ENCODE measurements at regions not wholly inside any gene's neighbourhood (a gene's known extent, or its start where the extent isn't known, plus 50 kb on each side); places are given as distances from the start of the nearest gene placed in this dataset.

GRCh38 chr11:116109228-116109627 is 605.0 kb upstream of the CADM1 start:
- H3K27ac ChIP-seq, result no peak overlapping the region
- no peak for TF ChIP-seq ZFX (IDR thresholded peaks at IDR 0.05; ENCODE audit: borderline replicate concordance)
- TF ChIP-seq CTCF (IDR thresholded peaks at IDR 0.05), result no peak

GRCh38 chr11:116108161-116108560 is 603.9 kb upstream of the CADM1 start:
- no peak overlapping the region for H3K27ac ChIP-seq
- TF ChIP-seq CTCF (IDR thresholded peaks at IDR 0.05) (no peak), ZFX (IDR thresholded peaks at IDR 0.05; ENCODE audit: borderline replicate concordance) (no peak)

- TF ChIP-seq ZFX (IDR thresholded peaks at IDR 0.05; ENCODE audit: borderline replicate concordance), result no peak
- TF ChIP-seq CTCF (IDR thresholded peaks at IDR 0.05), result no peak
- no peak overlapping the region for H3K27ac ChIP-seq
These were observed 603.0 kb upstream of the CADM1 start for GRCh38 chr11:116107229-116107628.

GRCh38 chr11:116104498-116105174 is 600.4 kb upstream of the CADM1 start:
- TF ChIP-seq ZFX (IDR thresholded peaks at IDR 0.05; ENCODE audit: borderline replicate concordance), result no peak
- no peak for TF ChIP-seq CTCF (IDR thresholded peaks at IDR 0.05)
- no peak overlapping the region for H3K27ac ChIP-seq

- no peak overlapping the region for H3K27ac ChIP-seq
- no peak for TF ChIP-seq ZFX (IDR thresholded peaks at IDR 0.05; ENCODE audit: borderline replicate concordance)
- no peak for TF ChIP-seq CTCF (IDR thresholded peaks at IDR 0.05)
These were observed 597.7 kb upstream of the CADM1 start for GRCh38 chr11:116101902-116102301.

GRCh38 chr11:116100016-116100415 is 595.8 kb upstream of the CADM1 start:
- TF ChIP-seq CTCF (IDR thresholded peaks at IDR 0.05), result no peak
- no peak for TF ChIP-seq ZFX (IDR thresholded peaks at IDR 0.05; ENCODE audit: borderline replicate concordance)
- no peak overlapping the region for H3K27ac ChIP-seq

- no peak overlapping the region for H3K27ac ChIP-seq
- no peak for TF ChIP-seq ZFX (IDR thresholded peaks at IDR 0.05; ENCODE audit: borderline replicate concordance)
- TF ChIP-seq CTCF (IDR thresholded peaks at IDR 0.05), result no peak
These were observed 595.3 kb upstream of the CADM1 start for GRCh38 chr11:116099541-116099940.

Measured in 22Rv1 (cell line).